Panc1 (cell line): ENCODE measurements at regions not wholly inside any gene's neighbourhood (a gene's known extent, or its start where the extent isn't known, plus 50 kb on each side); places are given as distances from the start of the nearest gene placed in this dataset.

Source experiments
- CTCF ChIP-seq: fragments of 450-650 bp; IDR thresholded peaks from 2 replicates; pipeline ENCODE4 v1.5.1; 2017; ENCODE audit warnings: mild to moderate bottlenecking
- POLR2AphosphoS5 ChIP-seq: IDR thresholded peaks from 2 replicates; pipeline ENCODE4 v1.6.1; 2012; ENCODE audit warnings: mild to moderate bottlenecking, low read depth, low read length, moderate library complexity
- REST ChIP-seq, 2 experiments: IDR thresholded peaks; 2 replicates each; pipeline ENCODE4 v1.6.1; 2011 to 2012; ENCODE audit warnings: low read depth in 2 of 2, control low read depth in 1 of 2, low read length in 1 of 2, mild to moderate bottlenecking in 1 of 2, moderate library complexity in 1 of 2; ENCODE audit not compliant: insufficient read depth in 1 of 2
- SIN3A ChIP-seq: IDR thresholded peaks from 2 replicates; pipeline ENCODE4 v1.6.1; 2012; ENCODE audit warnings: low read depth, mild to moderate bottlenecking, low read length, moderate library complexity, borderline replicate concordance; ENCODE audit not compliant: insufficient read depth
- TCF7L2 ChIP-seq: IDR thresholded peaks from 2 replicates; pipeline ENCODE4 v1.6.1; 2011; ENCODE audit warnings: mild to moderate bottlenecking, low read depth, low read length, inconsistent platforms

- TF ChIP-seq CTCF, result no peak
- TF ChIP-seq SIN3A, result no peak
- no peak for TF ChIP-seq REST (IDR thresholded peaks at IDR 0.05; ENCODE audit: insufficient read depth in 1 of 2, low read depth in 2 of 2, low read length in 1 of 2)
- no peak for TF ChIP-seq POLR2AphosphoS5
- no peak for TF ChIP-seq TCF7L2
These were observed 120.4 kb upstream of the DUSP21 start for GRCh38 chrX:44723426-44723825.
